ENCODE measurements at regions not wholly inside any gene's neighbourhood (a gene's known extent, or its start where the extent isn't known, plus 50 kb on each side); places are given as distances from the start of the nearest gene placed in this dataset.

DNA sequence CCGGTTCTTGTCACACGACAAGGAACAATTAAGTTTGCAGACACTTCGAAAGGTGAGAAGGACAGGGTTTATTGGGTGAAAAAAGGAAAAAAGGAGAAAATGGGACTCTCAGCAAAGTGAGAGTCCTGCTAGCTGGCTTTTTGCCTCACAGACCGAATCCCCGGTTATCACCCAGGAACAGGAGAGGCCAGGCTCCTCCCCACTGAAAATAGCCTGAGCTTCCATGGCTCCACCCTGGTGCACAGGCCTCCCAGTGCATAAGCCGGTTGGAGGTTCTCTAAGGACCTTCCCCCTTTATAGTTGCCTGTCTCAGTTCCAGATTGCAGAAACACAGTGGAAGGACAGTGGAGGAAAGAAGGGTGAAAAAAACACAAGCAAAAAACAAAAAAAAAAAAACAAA is 571.7 kb downstream of the KCTD12 start:
- ATAC-seq (no peak), DNase-seq (ENCODE audit: low read depth, low spot score) (no peak)
- no peak for TF ChIP-seq SIN3A (IDR thresholded peaks at IDR 0.05; ENCODE audit: borderline replicate concordance, insufficient read depth, low read depth, low read length)
- no peak for TF ChIP-seq TCF7L2 (IDR thresholded peaks at IDR 0.05; ENCODE audit: low read depth, low read length)
- TF ChIP-seq CTCF (IDR thresholded peaks at IDR 0.05), result no peak
- no peak for TF ChIP-seq REST (IDR thresholded peaks at IDR 0.05; ENCODE audit: insufficient read depth in 1 of 2, low read depth in 2 of 2, low read length in 1 of 2)
- no peak for TF ChIP-seq POLR2AphosphoS5 (IDR thresholded peaks at IDR 0.05; ENCODE audit: low read depth, low read length)
- intact Hi-C loops (cut with micrococcal nuclease; ENCODE audit: unreplicated experiment) (no loop called here), in situ Hi-C loops (cut with HindIII; ENCODE audit: low pct_unique_long_range_greater_than_20kb, low sequenced_read_pairs) (no loop called here)
- Histone ChIP-seq H3K4me3 (ENCODE audit: low read depth in 2 of 2, low read length in 2 of 2) (no peak overlapping the region), H3K36me3 (ENCODE audit: control insufficient read depth, insufficient read depth, low read length) (no peaks in the 10 kb centered on the region), H3K9me3 (ENCODE audit: control insufficient read depth, insufficient read depth, low read depth, low read length) (no peaks in the 10 kb centered on the region), H3K27ac (ENCODE audit: low read length) (no peak overlapping the region), H3K4me1 (ENCODE audit: control insufficient read depth, insufficient read depth, low read length) (no peaks in the 10 kb centered on the region), H3K27me3 (ENCODE audit: control insufficient read depth, insufficient read depth, low read length) (no peaks in the 10 kb centered on the region)
- CTCF ChIA-PET, result no interaction called here
- no TSS peak for BruUV-seq (replicated peaks)
- POLR2A ChIA-PET, result no interaction called here

DNA sequence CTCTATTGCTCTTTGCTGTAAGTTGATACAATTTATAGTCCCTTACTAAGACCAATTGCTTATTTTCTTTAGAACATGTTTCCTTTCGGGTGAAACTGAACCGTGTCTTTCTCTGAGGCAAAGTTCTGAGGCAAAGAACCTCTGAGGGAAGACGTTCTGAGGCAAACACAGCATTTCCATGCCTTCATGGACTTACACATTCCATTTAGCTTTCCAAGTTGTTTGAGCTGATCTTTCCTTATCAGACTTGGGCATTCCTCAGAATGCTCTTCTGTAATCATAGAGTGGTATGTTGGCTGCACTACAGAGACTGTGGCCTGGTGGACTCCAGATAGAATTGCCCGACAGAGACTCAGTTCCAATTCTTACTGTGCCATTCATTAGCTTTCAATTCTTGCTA is 579.1 kb downstream of the KCTD12 start:
- ChIA-PET POLR2A (no interaction called here), CTCF (no interaction called here)
- H3K4me3 ChIP-seq (ENCODE audit: low read depth in 2 of 2, low read length in 2 of 2), result no peak overlapping the region
- DNase-seq (ENCODE audit: low read depth, low spot score), result no peak
- H3K27ac ChIP-seq (ENCODE audit: low read length), result no peak overlapping the region
- H3K36me3 ChIP-seq (ENCODE audit: control insufficient read depth, insufficient read depth, low read length), result no peaks in the 10 kb centered on the region
- no peak for ATAC-seq
- no peaks in the 10 kb centered on the region for H3K9me3 ChIP-seq (ENCODE audit: control insufficient read depth, insufficient read depth, low read depth, low read length)
- TF ChIP-seq REST (IDR thresholded peaks at IDR 0.05; ENCODE audit: insufficient read depth in 1 of 2, low read depth in 2 of 2, low read length in 1 of 2) (no peak), CTCF (IDR thresholded peaks at IDR 0.05) (no peak), SIN3A (IDR thresholded peaks at IDR 0.05; ENCODE audit: borderline replicate concordance, insufficient read depth, low read depth, low read length) (no peak), TCF7L2 (IDR thresholded peaks at IDR 0.05; ENCODE audit: low read depth, low read length) (no peak), POLR2AphosphoS5 (IDR thresholded peaks at IDR 0.05; ENCODE audit: low read depth, low read length) (no peak)
- H3K4me1 ChIP-seq (ENCODE audit: control insufficient read depth, insufficient read depth, low read length), result no peaks in the 10 kb centered on the region
- no peaks in the 10 kb centered on the region for H3K27me3 ChIP-seq (ENCODE audit: control insufficient read depth, insufficient read depth, low read length)
- intact Hi-C loops (cut with micrococcal nuclease; ENCODE audit: unreplicated experiment), result no loop called here
- no TSS peak for BruUV-seq (replicated peaks)
- in situ Hi-C loops (cut with HindIII; ENCODE audit: low pct_unique_long_range_greater_than_20kb, low sequenced_read_pairs), result no loop called here

Data from Panc1 (cell line).